CD8-positive, alpha-beta memory T cell (primary cell): ENCODE measurements at regions not wholly inside any gene's neighbourhood (a gene's known extent, or its start where the extent isn't known, plus 50 kb on each side); places are given as distances from the start of the nearest gene placed in this dataset.
"Not testable (repeated sequence)": the region's sequence is repeated elsewhere in the genome, so short reads cannot be mapped to it uniquely, and the experiment has no call there.

Source experiments
- CTCF ChIA-PET: fragments of 350-600 bp; sonication (Branson Sonifier 250); formaldehyde crosslinking; loops from one replicate; lab custom pipeline; 2021; ENCODE audit warnings: antibody characterized with exemption; lab: Charles Lee
- POLR2A ChIA-PET: fragments of 350-600 bp; sonication (Branson Sonifier 250); formaldehyde crosslinking; loops from one replicate; lab custom pipeline; 2021; ENCODE audit warnings: antibody characterized with exemption; lab: Charles Lee
- DNase-seq, 5 donors: peaks; one replicate each; pipeline versions ENCODE4 v3.0.0 to v3.0.0-alpha.2; 2020 to 2022; ENCODE audit warnings: mixed read lengths in 1 of 5
- H3K27ac ChIP-seq: one replicate; pipeline ENCODE4 v1.7.0; 2013; ENCODE audit warnings: low read depth, mild to moderate bottlenecking, low read length, moderate library complexity
- H3K27me3 ChIP-seq: 2 replicates; pipeline ENCODE4 v1.7.0; 2013; ENCODE audit warnings: low read length, mild to moderate bottlenecking; ENCODE audit not compliant: insufficient read depth, poor library complexity, severe bottlenecking
- H3K36me3 ChIP-seq: 2 replicates; pipeline ENCODE4 v1.7.0; 2013; ENCODE audit warnings: mild to moderate bottlenecking, low read length, moderate library complexity; ENCODE audit not compliant: insufficient read depth
- H3K4me1 ChIP-seq: 2 replicates; pipeline ENCODE4 v1.7.0; 2013; ENCODE audit warnings: mild to moderate bottlenecking, low read length, moderate library complexity; ENCODE audit not compliant: insufficient read depth
- H3K4me3 ChIP-seq: 2 replicates; pipeline ENCODE4 v1.7.0; 2013; ENCODE audit warnings: mild to moderate bottlenecking, low read length
- H3K9me3 ChIP-seq: 2 replicates; pipeline ENCODE4 v1.7.0; 2013; ENCODE audit warnings: mild to moderate bottlenecking, low read length
- H3K27ac Mint-ChIP-seq, 8 donors: one replicate each; pipeline ENCODE4 v1.8.0; 2020 to 2021; ENCODE audit warnings: mixed read lengths in 8 of 8, mild to moderate bottlenecking in 6 of 8, inconsistent platforms in 3 of 8, moderate library complexity in 3 of 8
- H3K27me3 Mint-ChIP-seq, 2 donors: one replicate each; pipeline ENCODE4 v1.8.0; 2020 to 2021; ENCODE audit warnings: mixed read lengths in 2 of 2, mild to moderate bottlenecking in 1 of 2, moderate library complexity in 1 of 2
- H3K36me3 Mint-ChIP-seq, 3 donors: one replicate each; pipeline ENCODE4 v1.8.0; 2020 to 2021; ENCODE audit warnings: mixed read lengths in 3 of 3, inconsistent platforms in 1 of 3, mild to moderate bottlenecking in 1 of 3
- H3K4me1 Mint-ChIP-seq, 3 donors: one replicate each; pipeline ENCODE4 v1.8.0; 2020 to 2021; ENCODE audit warnings: mixed read lengths in 3 of 3, inconsistent platforms in 1 of 3, mild to moderate bottlenecking in 1 of 3
- H3K4me3 Mint-ChIP-seq, 7 donors: one replicate each; pipeline ENCODE4 v1.8.0; 2020 to 2021; ENCODE audit warnings: mixed read lengths in 7 of 7, mild to moderate bottlenecking in 6 of 7, moderate library complexity in 4 of 7, inconsistent platforms in 2 of 7
- H3K9me3 Mint-ChIP-seq, 5 donors: one replicate each; pipeline ENCODE4 v1.8.0; 2020 to 2022; ENCODE audit warnings: mixed read lengths in 5 of 5, mild to moderate bottlenecking in 3 of 5, moderate library complexity in 2 of 5, inconsistent platforms in 1 of 5

GRCh38 chr13:86591862-86592261 is 792.6 kb upstream of the SLITRK6 start:
- H3K4me1 ChIP-seq: no peaks in the 10 kb centered on the region
- Mint-ChIP-seq H3K9me3 (peaks cover 6 to 34% (median 10%) of the 10 kb centered on the region in 5 donors), H3K36me3 (no peaks in the 10 kb centered on the region), H3K27me3 (no peaks in the 10 kb centered on the region), H3K4me3 (no peak overlapping the region), H3K27ac (no peak overlapping the region), H3K4me1 (no peaks in the 10 kb centered on the region)
- no peaks in the 10 kb centered on the region for H3K36me3 ChIP-seq
- ChIA-PET POLR2A (no interaction called here), CTCF (no interaction called here)
- H3K4me3 ChIP-seq: no peak overlapping the region
- H3K27ac ChIP-seq: no peak overlapping the region
- DNase-seq: no peak
- H3K27me3 ChIP-seq: no peaks in the 10 kb centered on the region
- H3K9me3 ChIP-seq: no peaks in the 10 kb centered on the region

GRCh38 chr13:86601351-86601750 is 802.1 kb upstream of the SLITRK6 start:
- POLR2A ChIA-PET: no interaction called here
- no peaks in the 10 kb centered on the region for H3K27me3 Mint-ChIP-seq
- no peaks in the 10 kb centered on the region for H3K36me3 ChIP-seq
- DNase-seq: no peak
- no peak overlapping the region for H3K4me3 ChIP-seq
- no peaks in the 10 kb centered on the region for H3K4me1 ChIP-seq
- CTCF ChIA-PET: no interaction called here
- no peak overlapping the region for H3K27ac Mint-ChIP-seq
- H3K27me3 ChIP-seq: no peaks in the 10 kb centered on the region
- H3K4me1 Mint-ChIP-seq: no peaks in the 10 kb centered on the region
- no peak overlapping the region for H3K27ac ChIP-seq
- no peak overlapping the region for H3K4me3 Mint-ChIP-seq
- peaks cover 2 to 32% (median 2%) of the 10 kb centered on the region in 5 donors for H3K9me3 Mint-ChIP-seq
- H3K9me3 ChIP-seq: no peaks in the 10 kb centered on the region
- H3K36me3 Mint-ChIP-seq: no peaks in the 10 kb centered on the region

- Histone ChIP-seq H3K4me1 (no peaks in the 10 kb centered on the region), H3K36me3 (no peaks in the 10 kb centered on the region), H3K9me3 (no peaks in the 10 kb centered on the region), H3K27ac (no peak overlapping the region), H3K27me3 (no peaks in the 10 kb centered on the region), H3K4me3 (no peak overlapping the region)
- no peak overlapping the region for H3K27ac Mint-ChIP-seq
- CTCF ChIA-PET: no interaction called here
- no peaks in the 10 kb centered on the region for H3K36me3 Mint-ChIP-seq
- no peak for DNase-seq
- no peaks in the 10 kb centered on the region for H3K4me1 Mint-ChIP-seq
- H3K27me3 Mint-ChIP-seq: no peaks in the 10 kb centered on the region
- peaks cover 0 to 19% (median 3%) of the 10 kb centered on the region in 5 donors for H3K9me3 Mint-ChIP-seq
- H3K4me3 Mint-ChIP-seq: no peak overlapping the region
- POLR2A ChIA-PET: no interaction called here
These were observed 807.0 kb upstream of the SLITRK6 start for GRCh38 chr13:86606264-86606663.

- peaks cover 2 to 23% (median 6%) of the 10 kb centered on the region in 5 donors for H3K9me3 Mint-ChIP-seq
These were observed 809.5 kb upstream of the SLITRK6 start for GRCh38 chr13:86608701-86609100.

GRCh38 chr13:86633346-86633745 is 834.1 kb upstream of the SLITRK6 start:
- no peak overlapping the region for H3K4me3 ChIP-seq
- no peaks in the 10 kb centered on the region for H3K27me3 ChIP-seq

More at GRCh38 chr13:86608701-86609100, 809.5 kb upstream of the SLITRK6 start:
- Mint-ChIP-seq H3K27me3 (no peaks in the 10 kb centered on the region), H3K4me1 (no peaks in the 10 kb centered on the region), H3K36me3 (no peaks in the 10 kb centered on the region), H3K4me3 (no peak overlapping the region), H3K27ac (no peak overlapping the region)
- Histone ChIP-seq H3K4me3 (no peak overlapping the region), H3K36me3 (no peaks in the 10 kb centered on the region), H3K4me1 (no peaks in the 10 kb centered on the region), H3K27ac (no peak overlapping the region), H3K9me3 (no peaks in the 10 kb centered on the region), H3K27me3 (no peaks in the 10 kb centered on the region)
- ChIA-PET CTCF (no interaction called here), POLR2A (no interaction called here)
- DNase-seq: no peak

GRCh38 chr13:86651171-86651570 is 852.0 kb upstream of the SLITRK6 start:
- H3K9me3 Mint-ChIP-seq: peaks cover 1 to 15% (median 4%) of the 10 kb centered on the region in 5 donors
- CTCF ChIA-PET, H3K27ac Mint-ChIP-seq, H3K27me3 Mint-ChIP-seq, H3K36me3 ChIP-seq, POLR2A ChIA-PET, H3K4me3 ChIP-seq, DNase-seq, H3K4me1 Mint-ChIP-seq, H3K27ac ChIP-seq, H3K9me3 ChIP-seq, H3K4me1 ChIP-seq, H3K36me3 Mint-ChIP-seq, H3K27me3 ChIP-seq, H3K4me3 Mint-ChIP-seq: not testable (repeated sequence)

More at GRCh38 chr13:86633346-86633745, 834.1 kb upstream of the SLITRK6 start:
- Mint-ChIP-seq H3K9me3 (peaks cover 0 to 26% (median 2%) of the 10 kb centered on the region in 5 donors), H3K4me1 (no peaks in the 10 kb centered on the region), H3K4me3 (no peak overlapping the region), H3K27me3 (no peaks in the 10 kb centered on the region), H3K36me3 (no peaks in the 10 kb centered on the region), H3K27ac (no peak overlapping the region)
- CTCF ChIA-PET: no interaction called here
- POLR2A ChIA-PET: no interaction called here
- Histone ChIP-seq H3K9me3 (no peaks in the 10 kb centered on the region), H3K4me1 (no peaks in the 10 kb centered on the region), H3K27ac (no peak overlapping the region), H3K36me3 (no peaks in the 10 kb centered on the region)
- DNase-seq: no peak

GRCh38 chr13:86653009-86653408 is 853.8 kb upstream of the SLITRK6 start:
- peaks cover 4 to 21% (median 8%) of the 10 kb centered on the region in 5 donors for H3K9me3 Mint-ChIP-seq
- ChIA-PET POLR2A (no interaction called here), CTCF (no interaction called here)
- H3K4me1 Mint-ChIP-seq: no peaks in the 10 kb centered on the region
- H3K9me3 ChIP-seq: no peaks in the 10 kb centered on the region
- no peak overlapping the region for H3K27ac ChIP-seq
- H3K4me3 Mint-ChIP-seq: no peak overlapping the region
- H3K36me3 Mint-ChIP-seq: no peaks in the 10 kb centered on the region
- no peaks in the 10 kb centered on the region for H3K27me3 ChIP-seq
- H3K4me1 ChIP-seq: no peaks in the 10 kb centered on the region
- no peak overlapping the region for H3K27ac Mint-ChIP-seq
- no peaks in the 10 kb centered on the region for H3K27me3 Mint-ChIP-seq
- no peak for DNase-seq
- H3K36me3 ChIP-seq: no peaks in the 10 kb centered on the region
- H3K4me3 ChIP-seq: no peak overlapping the region

- Histone ChIP-seq H3K36me3 (no peaks in the 10 kb centered on the region), H3K27me3 (no peaks in the 10 kb centered on the region), H3K27ac (no peak overlapping the region), H3K9me3 (no peaks in the 10 kb centered on the region), H3K4me1 (no peaks in the 10 kb centered on the region), H3K4me3 (no peak overlapping the region)
- H3K4me1 Mint-ChIP-seq: no peaks in the 10 kb centered on the region
- ChIA-PET CTCF (no interaction called here), POLR2A (no interaction called here)
- no peak overlapping the region for H3K4me3 Mint-ChIP-seq
- peaks cover 6 to 36% (median 9%) of the 10 kb centered on the region in 5 donors for H3K9me3 Mint-ChIP-seq
- H3K27ac Mint-ChIP-seq: no peak overlapping the region
- DNase-seq: no peak
- no peaks in the 10 kb centered on the region for H3K27me3 Mint-ChIP-seq
- no peaks in the 10 kb centered on the region for H3K36me3 Mint-ChIP-seq
These were observed 856.3 kb upstream of the SLITRK6 start for GRCh38 chr13:86655561-86655960.

GRCh38 chr13:86660090-86660489 is 860.9 kb upstream of the SLITRK6 start:
- Mint-ChIP-seq H3K27me3 (no peaks in the 10 kb centered on the region), H3K4me3 (no peak overlapping the region)
- CTCF ChIA-PET: no interaction called here

More at GRCh38 chr13:86660090-86660489, 860.9 kb upstream of the SLITRK6 start:
- no peaks in the 10 kb centered on the region for H3K4me1 ChIP-seq
- H3K27me3 ChIP-seq: no peaks in the 10 kb centered on the region
- no peaks in the 10 kb centered on the region for H3K36me3 ChIP-seq
- Mint-ChIP-seq H3K4me1 (no peaks in the 10 kb centered on the region), H3K9me3 (peaks cover 12 to 34% (median 22%) of the 10 kb centered on the region in 5 donors), H3K36me3 (no peaks in the 10 kb centered on the region), H3K27ac (no peak overlapping the region)
- H3K4me3 ChIP-seq: no peak overlapping the region
- H3K27ac ChIP-seq: no peak overlapping the region
- no peak for DNase-seq
- POLR2A ChIA-PET: no interaction called here
- H3K9me3 ChIP-seq: no peaks in the 10 kb centered on the region
